Hepatocyte (in vitro differentiated cells): ENCODE measurements at regions not wholly inside any gene's neighbourhood (a gene's known extent, or its start where the extent isn't known, plus 50 kb on each side); places are given as distances from the start of the nearest gene placed in this dataset.

Experiments used
- CTCF ChIP-seq: fragments of 200-600 bp; sonication (generic); IDR thresholded peaks from 2 replicates; pipeline ENCODE4 v1.5.1; 2016; ENCODE audit warnings: antibody characterized with exemption, mild to moderate bottlenecking; ENCODE audit not compliant: poor library complexity
- EZH2phosphoT487 ChIP-seq: fragments of 200-600 bp; sonication (generic); IDR thresholded peaks from one replicate; pipeline ENCODE4 v1.6.1; 2018; ENCODE audit warnings: antibody characterized with exemption, mild to moderate bottlenecking, low read depth, moderate library complexity; ENCODE audit not compliant: unreplicated experiment, severe bottlenecking

GRCh38 chr1:61531716-61532115, 193.2 kb downstream of the TM2D1 start:
- TF ChIP-seq CTCF (no peak), EZH2phosphoT487 (no peak)
